GF-D8 (cell line): ENCODE measurements at regions not wholly inside any gene's neighbourhood (a gene's known extent, or its start where the extent isn't known, plus 50 kb on each side); places are given as distances from the start of the nearest gene placed in this dataset.
A peak's percentile ranks its signal among the peaks of the same experiment; 100 is the strongest.
"Not testable (repeated sequence)": the region's sequence is repeated elsewhere in the genome, so short reads cannot be mapped to it uniquely, and the experiment has no call there.

ENCODE experiments used
- DNase-seq: peaks from one replicate; lab custom pipeline; 2025; lab: John Stamatoyannopoulos, UW

DNA sequence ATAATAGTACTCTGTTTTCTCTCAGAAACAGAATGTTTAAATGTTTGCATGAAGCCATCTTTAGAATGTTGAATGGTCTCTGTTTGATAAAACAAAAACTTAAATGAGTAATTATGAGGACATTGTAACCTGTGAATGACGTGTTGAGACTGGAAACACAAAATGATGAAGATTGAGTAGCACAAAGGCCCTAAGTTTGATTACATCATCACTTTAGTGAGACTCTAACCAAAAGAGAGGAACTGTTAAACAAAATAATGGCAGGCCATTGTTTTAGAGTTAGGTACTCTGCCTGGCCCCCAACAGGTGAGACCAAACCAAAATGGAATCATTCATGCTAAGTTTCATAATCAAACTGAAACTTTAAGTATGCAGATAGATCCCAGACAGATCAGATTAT, 1561.7 kb upstream of the SLC39A10 start:
- no peak for DNase-seq

DNA sequence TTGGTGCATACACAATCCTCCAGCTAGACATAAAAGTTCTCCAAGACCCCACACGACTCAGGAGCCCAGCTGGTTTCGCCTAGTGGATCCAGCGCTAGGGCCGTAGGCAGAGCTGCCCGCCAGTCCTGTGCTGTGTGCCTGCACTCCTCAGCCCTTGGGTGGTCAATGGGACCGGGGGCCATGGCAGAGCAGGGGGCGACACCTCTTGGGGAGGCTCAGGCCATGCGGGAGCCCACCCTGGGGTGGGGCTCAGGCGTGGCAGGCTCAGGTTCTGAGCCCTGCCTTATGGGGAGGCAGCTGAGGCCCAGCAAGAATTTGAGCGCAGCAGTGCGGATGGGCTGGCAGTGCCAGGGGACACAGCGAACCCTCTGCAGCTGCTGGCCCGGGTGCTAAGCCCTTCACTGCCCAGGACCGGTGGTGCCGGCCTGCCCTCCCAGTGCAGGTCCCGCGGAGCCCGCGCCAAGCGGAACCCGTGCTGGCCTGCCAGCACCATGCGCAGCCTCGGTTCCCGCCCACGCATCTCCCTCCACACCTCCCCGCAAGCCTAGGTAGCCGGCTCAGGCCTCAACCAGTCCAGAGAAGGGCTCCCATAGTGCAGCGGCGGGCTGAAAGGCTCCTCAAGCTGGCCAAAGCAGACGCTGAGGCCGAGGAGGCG, 1566.6 kb upstream of the SLC39A10 start:
- DNase-seq = no peak

DNA sequence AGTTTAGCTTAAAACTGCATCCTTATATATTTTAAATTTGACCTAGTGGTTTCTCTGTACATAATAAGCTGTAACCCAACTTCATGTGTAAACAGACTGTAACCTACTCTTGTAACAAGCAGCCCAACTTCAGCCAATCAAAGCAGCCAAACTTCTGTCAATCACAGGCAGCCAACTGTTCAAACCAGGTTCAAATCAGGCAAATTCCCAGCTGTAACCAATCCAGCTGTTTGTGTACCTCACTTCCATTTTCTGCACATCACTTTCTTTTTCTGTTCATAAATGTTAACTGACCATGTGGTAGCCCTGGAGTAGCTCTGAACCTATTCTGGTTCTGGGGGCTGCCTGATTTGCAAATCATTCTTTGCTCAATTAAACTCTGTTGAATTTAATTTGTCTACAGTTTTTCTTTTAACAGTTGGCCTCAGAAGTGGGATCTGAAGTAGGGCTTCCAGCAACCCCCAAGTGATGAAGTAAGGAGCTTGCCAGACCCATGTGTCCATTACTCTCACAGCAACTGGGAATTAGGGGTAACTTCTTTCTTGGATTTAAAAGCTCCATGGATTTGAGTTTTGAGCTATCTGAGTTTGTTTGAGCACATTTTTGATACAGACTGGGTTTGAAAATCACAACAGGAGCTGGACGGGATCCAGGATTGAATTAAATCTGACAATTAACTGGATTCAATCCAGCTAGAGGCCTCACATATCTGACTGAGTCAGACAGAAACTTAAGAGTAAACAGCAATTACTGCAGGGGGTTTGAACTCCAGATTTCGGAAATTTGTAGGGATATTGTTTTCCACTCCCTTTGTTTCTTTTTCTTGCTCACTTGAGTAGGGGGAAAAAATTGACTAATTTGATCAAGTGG, 1569.7 kb upstream of the SLC39A10 start:
- DNase-seq = no peak

DNA sequence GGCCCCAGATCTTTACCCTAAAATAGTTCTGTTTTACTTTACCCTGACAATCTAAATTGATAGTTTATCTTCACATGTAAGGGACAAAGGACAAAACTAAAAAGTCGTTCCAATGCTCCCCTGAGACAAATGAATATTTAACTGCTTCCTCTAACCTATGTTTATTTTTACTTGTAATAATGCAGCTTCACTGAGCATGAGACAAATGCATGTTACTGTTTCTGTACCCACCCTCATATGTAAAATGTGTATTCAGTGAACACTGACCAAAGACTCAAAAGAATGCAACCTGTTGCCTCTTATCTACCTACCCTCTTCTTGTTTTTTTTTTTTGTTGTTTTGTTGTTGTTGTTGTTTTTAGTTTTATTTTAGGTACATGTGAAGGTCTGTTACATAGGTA, 1570.9 kb upstream of the SLC39A10 start:
- DNase-seq = no peak

DNA sequence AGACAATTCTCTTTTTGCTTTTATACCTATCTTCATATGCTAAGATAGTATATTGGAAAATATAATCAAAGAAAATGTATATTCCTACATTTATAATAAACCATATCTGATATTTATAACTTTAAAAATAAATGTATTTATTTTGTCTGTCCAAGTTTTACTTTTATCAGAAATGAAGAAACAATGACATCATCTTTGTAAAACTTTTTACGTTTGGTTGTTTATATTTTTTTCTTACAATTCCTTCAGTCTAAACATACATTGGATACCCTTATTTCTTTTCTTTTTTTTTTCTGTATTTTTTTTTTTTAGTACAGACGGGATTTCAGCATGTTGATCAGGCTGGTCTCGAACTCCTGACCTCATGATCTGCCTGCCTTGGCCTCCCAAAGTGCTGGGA, 1577.0 kb upstream of the SLC39A10 start:
- DNase-seq = no peak

DNA sequence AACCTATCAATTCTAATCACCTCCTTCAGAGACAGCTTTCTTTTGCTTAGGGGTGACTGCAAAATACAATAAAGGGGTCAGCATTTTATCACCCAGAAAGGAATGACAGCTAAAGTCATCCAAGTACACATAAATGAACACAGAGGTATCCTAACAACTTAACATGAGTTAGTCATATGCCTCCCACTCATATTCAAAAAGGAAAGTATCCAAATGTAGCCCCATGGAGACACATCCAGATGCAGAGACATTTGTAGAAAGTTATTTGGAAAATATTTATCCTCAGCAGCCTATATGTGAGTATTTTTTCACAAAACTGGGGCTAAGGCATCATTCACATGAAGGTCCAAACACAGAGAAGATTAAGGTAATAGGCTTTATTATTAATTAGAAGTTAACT, 1579.7 kb upstream of the SLC39A10 start:
- no peak for DNase-seq

DNA sequence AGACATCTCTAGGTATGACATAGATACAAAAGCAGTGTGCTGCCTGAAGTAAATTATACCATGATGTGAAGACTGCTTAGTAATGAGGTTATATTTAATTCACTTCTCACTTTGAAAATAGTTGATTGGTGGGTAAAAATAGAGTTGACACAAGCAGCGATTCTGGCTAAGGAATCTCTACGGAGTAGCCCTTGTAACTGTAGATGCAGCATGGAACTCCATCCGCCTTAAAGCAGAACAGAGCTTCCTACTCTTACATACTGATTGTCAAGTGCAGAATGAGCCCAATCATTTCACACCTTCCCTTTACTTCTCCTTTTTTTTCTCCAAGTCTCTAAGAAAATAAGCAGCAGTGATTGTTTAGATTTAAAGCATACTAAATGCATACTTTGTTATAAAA, 1594.6 kb upstream of the SLC39A10 start:
- DNase-seq = no peak

DNA sequence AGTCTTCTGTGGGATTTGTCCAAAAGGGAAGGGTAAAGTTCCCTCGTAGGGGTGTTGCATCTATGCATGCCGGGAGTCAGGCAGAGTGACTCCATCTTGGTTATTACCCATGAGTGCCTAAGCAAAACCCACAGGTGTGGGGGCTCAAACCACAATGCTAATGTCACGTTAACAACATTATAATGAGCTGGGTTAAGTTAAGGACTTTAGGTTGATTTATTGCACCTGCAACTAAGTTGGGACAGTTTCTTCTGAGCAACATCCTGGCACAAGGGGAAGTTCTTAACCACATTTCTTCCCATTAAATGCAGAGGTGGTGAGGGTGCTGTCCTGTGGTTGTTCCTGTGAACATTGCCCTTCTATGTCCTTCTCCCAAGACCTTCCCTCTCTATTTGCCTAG, 1596.8 kb upstream of the SLC39A10 start:
- DNase-seq = peak; percentile 47

DNA sequence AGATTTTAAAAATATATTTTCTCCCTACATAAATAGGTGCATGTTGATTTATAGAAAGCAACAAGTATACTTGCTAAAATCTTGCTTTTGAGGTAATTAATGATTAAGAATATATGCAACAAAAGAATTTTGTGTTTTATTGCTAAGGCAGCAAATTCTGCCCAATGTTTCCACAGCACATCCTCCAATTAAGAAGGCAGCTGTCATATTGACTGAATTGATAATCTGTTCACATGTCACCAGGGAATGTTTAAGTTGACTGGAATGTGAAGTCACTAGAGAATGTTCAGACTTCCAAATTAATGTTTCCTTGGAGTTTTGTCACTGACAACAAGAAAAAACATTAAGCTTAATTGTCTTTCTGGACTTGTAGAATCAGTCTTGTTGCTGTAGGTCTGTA, 1602.7 kb upstream of the SLC39A10 start:
- no peak for DNase-seq

DNA sequence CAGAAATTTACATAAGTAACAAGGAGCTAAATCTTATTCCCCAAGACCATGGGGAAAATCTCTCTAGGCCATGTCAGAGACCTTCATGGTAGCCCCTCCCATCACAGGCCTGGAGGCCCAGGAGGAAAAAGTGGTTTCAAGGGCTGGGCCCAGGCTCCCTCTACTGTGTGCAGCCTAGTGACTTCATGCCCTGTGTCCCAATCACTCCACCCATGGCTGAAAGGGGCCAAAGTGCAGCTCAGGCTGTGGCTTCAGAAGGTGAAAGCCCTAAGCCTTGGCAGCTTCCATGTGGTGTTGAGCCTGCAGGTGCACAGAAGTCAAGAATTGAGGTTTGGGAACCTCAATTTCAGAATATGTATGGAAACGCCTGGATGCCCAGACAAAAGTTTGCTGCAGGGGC, 1612.7 kb upstream of the SLC39A10 start:
- DNase-seq = no peak

DNA sequence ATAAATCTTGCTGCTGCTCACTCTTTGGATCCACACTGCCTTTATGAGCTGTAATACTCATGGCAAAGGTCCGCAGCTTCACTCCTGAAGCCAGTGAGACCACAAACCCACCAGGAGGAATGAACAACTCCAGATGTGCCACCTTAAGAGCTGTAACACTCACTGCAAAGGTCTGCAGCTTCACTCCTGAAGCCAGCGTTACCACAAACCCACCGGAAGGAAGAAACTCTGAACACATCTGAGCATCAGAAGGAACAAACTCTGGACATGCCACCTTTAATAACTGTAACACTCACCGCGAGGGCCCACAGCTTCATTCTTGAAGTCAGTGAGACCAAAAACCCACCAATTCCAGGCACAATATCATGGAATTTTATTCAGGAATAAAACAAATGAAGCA, 1635.9 kb upstream of the SLC39A10 start:
- not testable (repeated sequence) for DNase-seq

DNA sequence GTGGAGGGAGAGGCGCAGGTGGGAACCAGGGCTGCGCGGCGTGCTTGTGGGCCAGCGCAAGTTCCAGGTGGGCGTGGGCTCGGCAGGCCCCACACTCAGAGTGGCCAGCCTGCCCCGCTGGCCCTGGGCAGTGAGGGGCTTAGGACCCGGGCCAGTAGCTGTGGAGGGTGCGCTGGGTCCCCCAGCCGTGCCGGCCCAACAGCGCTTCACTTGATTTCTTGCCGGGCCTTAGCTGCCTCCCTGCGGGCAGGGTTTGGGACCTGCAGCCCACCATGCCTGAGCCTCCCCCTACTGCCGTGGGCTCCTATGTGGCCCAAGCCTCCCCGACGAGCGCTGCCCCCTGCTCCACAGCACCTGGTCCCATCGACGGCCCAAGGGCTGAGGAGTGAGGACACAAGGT, 1636.9 kb upstream of the SLC39A10 start:
- no peak for DNase-seq

DNA sequence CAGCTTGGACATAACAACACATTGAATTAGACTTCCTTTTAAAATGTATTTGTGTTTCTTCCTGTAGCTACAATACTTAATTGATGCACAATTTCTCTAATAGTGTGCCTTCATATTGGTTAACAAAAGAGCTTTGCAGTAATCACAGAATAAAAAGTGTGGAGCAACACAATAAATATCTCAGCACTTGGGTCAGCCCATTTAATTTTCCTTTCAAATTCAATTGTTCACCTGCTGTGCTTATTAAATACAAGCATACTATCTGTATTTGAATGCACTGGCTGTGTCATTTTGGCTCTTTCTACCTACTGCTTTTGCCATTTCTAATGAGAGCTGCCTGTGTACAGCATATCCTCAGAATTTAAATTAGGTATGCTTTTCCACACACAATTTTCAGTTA, 1641.3 kb upstream of the SLC39A10 start:
- no peak for DNase-seq

DNA sequence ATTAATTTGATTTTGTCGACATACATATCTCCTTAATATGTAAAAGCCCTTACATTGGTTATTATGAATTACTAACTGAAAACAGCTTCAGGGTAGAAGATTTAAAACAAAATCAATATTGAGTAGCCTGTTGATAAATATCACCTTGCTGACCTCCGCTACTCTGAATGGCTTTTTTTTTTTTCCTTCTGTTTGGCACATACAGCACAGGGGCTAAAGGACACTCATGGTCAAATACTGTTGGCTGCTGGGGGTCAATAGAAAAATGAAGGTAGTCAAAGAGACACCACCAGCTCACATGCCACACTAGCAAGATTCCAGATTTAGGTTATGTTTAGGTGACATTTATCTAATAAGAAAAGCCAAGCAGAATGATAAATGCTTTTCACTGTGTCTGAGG, 1642.4 kb upstream of the SLC39A10 start:
- no peak for DNase-seq

DNA sequence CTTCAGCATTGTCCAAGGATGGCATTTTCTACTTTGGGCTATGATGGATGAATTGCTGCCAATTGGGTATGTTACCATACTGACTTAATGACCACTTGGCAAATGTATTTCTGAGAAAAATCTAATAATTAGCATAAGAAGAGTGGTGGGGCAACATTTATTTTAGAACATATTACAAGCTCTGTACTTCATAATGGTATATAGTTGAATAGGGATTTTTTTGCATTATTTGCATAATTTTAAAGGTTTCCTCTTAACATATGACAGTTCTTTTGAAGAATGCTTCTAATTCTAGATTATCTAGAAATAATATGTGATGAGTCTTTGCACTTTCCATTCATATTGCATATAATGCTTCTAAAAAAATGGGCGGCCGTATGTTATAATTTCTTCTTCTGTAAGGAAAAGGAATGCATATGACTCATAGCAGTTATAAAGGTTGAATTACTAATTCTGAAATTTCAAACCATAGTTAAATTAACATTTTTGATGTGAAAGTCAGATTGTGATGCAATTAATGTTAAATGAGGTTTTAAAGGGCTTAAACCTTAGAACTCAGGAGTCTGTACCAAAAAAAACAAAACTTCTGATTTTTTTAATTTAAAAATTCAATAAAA, 1652.3 kb upstream of the SLC39A10 start:
- no peak for DNase-seq

DNA sequence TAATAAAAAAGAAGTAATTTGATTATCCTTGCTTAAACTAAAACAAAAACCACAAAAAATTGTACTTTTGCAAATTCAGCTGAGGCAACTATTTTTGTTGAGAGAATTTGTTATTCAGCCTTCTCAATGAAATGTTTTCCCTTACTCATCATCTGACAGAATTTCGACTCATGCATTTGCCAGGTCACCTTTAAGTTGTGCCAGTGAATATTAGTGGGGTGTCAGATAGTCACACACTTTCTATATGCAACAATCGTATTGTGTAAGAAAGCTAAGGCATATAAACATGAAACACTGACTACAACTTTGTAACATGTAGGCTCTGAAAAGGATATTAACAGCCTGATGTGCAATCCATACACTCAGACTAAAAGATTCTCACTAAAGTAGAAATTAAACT, 1653.1 kb upstream of the SLC39A10 start:
- DNase-seq = no peak

DNA sequence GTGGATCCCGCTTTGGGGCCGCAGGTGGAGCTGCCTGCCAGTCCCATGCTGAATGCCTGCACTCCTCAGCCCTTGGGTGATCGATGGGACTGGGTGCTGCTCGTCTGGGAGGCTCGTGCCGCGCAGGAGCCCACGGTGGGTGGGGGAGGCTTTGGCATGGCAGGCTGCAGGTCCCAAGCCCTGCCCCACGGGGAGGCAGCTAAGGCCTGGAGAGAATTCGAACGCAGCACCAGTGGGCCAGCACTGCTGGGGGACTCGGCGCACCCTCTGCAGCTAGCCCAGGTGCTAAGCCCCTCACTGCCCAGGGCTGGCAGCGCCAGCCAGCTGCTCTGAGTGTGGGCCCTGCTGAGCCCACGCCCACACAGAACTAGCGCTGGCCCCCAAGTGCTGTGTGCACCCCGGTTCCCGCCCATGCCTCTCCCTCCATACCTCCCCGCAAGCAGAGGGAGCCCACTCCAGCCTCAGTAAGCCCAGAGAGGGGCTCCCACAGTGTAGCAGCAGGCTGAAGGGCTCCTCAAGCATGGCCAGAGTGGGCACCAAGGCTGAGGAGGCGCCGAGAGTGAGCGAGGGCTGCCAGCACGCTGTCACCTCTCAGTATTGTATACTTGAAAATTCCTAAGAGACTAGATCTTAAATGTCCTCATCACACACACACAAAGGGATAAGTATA, 1654.2 kb upstream of the SLC39A10 start:
- DNase-seq = no peak

DNA sequence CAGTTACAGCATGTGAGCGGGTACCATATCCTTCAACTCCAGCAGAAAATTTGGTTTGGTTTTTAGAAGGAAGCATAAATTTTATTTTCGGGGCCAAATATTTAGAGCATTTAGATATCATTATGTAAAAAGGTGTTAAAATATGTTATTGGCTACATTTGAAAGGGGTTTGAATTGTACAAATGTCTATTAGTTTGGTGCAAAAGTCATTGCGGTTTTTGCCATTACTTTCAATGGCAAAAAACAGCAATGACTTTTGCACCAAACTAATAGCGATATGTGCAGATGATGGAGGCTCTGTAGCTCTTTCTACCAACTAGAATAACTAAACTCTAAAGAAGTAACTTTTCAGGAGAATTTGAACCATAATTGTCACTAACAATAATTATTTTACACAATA, 1666.2 kb upstream of the SLC39A10 start:
- DNase-seq = no peak

DNA sequence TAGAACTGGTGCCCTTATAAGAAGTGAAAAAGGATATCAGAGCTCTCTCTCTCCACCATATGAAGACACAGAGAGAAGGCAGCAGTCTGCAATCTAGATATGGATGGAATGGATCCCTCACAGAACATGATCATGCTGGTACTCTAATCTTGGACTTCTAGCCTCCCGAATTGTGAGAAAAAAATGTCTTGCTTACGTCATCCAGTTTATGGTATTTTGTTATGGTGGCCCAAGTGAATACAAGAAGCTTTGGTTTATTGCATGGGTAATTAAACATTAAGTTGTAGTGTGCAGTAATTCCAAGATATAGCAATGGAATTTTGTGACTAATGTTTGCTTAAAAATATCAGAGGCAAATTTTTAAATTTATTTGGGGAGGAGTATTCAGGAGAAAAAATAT, 1667.4 kb upstream of the SLC39A10 start:
- no peak for DNase-seq

DNA sequence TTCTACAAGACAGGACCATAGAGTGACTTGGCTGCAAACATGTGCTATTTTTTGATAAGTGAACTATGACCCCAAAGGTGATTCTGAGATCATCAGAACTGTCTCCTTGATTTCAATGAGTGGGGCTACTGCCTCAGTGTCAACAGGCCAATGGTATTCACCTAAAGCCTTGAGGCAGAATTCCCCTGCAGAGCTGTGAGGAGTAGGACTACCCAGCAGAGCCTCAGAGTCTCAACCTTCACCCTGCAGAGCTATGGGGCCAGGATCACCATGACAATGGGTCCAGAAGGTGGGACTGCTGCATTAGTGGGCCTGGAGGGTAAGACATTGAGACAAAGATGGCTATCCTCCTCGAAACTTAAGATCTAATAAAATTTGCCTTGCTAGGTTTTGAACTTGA, 1668.2 kb upstream of the SLC39A10 start:
- DNase-seq = no peak

DNA sequence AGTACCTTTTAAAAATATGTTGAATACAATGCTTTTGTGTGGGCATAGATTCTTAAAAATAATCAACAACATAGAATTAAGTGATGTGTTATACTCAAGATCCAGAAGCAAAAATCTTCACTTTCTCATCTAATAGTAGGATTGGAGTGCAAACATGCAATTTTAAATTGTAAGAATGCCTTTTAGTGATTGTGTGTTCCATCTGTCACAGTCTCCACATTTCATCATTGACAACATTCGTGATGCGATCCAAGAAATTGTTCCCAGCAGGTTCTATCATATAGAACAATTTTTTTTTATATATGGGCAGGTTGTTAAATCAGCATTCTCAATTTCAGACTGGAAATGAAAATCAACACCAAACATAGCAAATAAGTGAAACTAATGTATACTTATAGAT, 1671.8 kb upstream of the SLC39A10 start:
- DNase-seq = no peak

DNA sequence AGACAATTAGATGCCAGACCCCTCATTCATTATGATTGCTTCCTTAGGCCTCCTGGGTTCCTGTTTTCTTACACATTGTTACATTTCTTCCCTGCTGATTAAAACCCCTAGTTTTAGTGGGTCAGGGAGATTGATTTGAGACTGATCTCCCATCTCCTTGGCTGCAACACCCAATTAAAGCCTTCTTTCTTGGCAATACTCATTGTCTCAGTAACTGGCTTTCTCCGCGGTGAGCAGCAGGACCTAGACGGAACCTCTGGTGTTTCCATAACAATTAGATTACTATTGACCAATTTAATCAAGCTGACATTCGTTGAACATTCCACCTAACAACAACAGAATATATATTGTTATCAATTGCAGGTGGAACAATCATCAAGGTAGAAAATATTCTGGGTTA, 1676.4 kb upstream of the SLC39A10 start:
- no peak for DNase-seq

DNA sequence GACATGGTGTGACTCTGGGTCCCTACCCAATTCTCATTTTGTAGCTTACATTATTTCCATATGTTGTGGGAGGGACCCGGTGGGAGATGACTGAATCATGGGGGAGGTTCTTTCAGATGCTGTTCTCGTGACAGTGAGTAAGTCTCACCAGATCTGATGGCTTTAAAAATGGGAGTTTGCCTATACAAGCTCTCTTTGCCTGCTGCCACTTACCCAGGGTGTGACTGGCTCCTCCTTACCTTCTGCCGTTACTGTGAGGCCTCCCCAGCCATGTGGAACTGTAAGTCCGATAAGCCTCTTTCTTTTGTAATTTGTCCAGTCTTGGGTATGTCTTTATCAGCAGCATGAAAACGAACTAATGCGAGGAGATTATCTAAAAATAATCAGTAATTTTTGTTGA, 1683.2 kb upstream of the SLC39A10 start:
- DNase-seq = no peak
